ENCODE measurements at regions not wholly inside any gene's neighbourhood (a gene's known extent, or its start where the extent isn't known, plus 50 kb on each side); places are given as distances from the start of the nearest gene placed in this dataset.

DNA sequence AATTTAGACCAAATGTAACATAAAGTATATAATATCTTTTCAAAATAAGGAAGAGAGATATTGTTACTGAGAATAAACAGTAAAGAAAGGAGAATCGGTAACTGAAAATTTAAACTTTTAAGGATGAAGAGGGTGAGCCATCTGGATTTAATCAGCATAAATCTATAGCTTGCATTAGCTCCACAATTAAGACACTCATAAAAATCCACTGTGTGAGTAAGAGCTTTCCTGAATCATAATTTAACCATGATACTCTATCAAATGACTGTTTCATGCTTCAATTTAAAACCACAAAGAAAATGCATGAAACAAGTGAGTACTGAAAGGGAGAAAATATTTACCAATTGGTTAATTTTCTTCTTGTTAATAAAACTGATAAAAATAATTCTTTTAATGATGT lies 951.5 kb upstream of the SLIT2 start:
- Histone ChIP-seq H3K27me3 (ENCODE audit: low read depth, low read length) (no peaks in the 10 kb centered on the region), H3K4me3 (ENCODE audit: low read depth in 1 of 2, low read length in 2 of 2) (no peak overlapping the region), H3K9me3 (ENCODE audit: control insufficient read depth in 1 of 2, low read length in 2 of 2) (no peaks in the 10 kb centered on the region), H3K4me1 (ENCODE audit: control insufficient read depth in 1 of 2, insufficient read depth in 2 of 2, low read length in 2 of 2) (no peaks in the 10 kb centered on the region), H3K27ac (ENCODE audit: low read length) (no peak overlapping the region), H3K36me3 (ENCODE audit: control insufficient read depth in 1 of 2, insufficient read depth in 2 of 2, low read length in 2 of 2) (no peaks in the 10 kb centered on the region)

DNA sequence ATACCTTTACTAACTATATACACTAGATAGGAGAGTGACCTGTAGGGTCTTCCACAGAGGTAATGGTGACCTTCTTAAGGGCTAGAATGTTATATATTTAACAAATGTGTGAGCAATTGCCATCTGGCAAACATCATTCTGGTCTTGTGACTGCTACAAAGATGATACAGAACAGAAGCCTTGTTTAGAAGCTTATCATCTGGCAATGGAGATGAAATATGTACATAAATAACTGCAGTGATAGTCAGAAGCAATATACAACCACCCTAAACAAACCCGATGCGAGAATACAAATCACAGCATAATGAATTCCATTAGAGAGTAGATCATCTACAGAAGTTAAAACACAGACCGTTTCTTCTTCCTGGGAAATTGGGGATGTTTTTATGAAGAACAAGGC lies 952.7 kb upstream of the SLIT2 start:
- H3K9me3 ChIP-seq (ENCODE audit: control insufficient read depth in 1 of 2, low read length in 2 of 2): peaks cover 0 to 4% of the 10 kb centered on the region in 2 donors
- no peak overlapping the region for H3K4me3 ChIP-seq (ENCODE audit: low read depth in 1 of 2, low read length in 2 of 2)
- H3K27me3 ChIP-seq (ENCODE audit: low read depth, low read length): no peaks in the 10 kb centered on the region
- H3K27ac ChIP-seq (ENCODE audit: low read length): no peak overlapping the region
- no peaks in the 10 kb centered on the region for H3K4me1 ChIP-seq (ENCODE audit: control insufficient read depth in 1 of 2, insufficient read depth in 2 of 2, low read length in 2 of 2)
- no peaks in the 10 kb centered on the region for H3K36me3 ChIP-seq (ENCODE audit: control insufficient read depth in 1 of 2, insufficient read depth in 2 of 2, low read length in 2 of 2)

DNA sequence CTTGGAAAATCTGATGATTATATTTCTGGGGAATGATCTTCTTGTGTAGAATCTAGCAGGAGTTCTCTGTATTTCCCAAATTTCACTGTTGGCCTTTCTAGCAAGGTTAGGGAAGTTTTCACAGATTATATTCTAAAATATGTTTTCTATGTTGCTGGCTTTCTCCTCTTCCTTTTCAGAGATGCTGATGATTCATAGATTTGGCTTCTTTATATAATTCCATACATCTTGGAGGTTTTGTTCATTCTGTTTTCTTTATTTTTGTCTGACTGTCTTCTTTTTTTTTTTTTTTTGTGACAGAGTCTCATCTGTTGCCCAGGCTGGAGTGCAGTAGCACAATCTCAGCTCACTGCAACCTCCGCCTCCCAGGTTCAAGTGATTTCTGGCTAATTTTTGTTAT lies 957.9 kb upstream of the SLIT2 start:
- Histone ChIP-seq H3K4me3 (ENCODE audit: low read depth in 1 of 2, low read length in 2 of 2) (peak overlapping the region in 1 of 2 donors; percentile 4), H3K27me3 (ENCODE audit: low read depth, low read length) (no peaks in the 10 kb centered on the region)

DNA sequence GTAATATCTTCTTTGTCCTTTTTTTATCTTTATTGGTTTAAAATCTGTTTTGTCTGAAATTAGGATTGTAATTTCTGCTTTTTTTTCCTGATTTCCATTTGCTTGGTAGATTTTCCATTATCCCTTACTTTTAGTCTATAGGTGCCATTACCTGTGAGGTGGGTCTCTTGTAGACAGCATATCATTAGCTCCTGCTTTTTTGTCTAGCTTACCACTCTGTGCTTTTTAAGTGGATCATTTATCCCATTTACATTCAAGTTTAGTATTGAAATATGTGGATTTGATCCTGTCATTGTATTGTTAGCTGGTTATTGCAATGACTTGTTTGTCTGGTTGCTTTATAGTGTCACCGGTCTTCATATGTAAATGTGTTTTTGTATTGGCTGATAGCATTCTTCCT lies 958.6 kb upstream of the SLIT2 start:
- Histone ChIP-seq H3K27me3 (ENCODE audit: low read depth, low read length) (no peaks in the 10 kb centered on the region), H3K4me3 (ENCODE audit: low read depth in 1 of 2, low read length in 2 of 2) (peak overlapping the region in 1 of 2 donors; percentile 4), H3K27ac (ENCODE audit: low read length) (no peak overlapping the region), H3K9me3 (ENCODE audit: control insufficient read depth in 1 of 2, low read length in 2 of 2) (peaks cover 10 to 22% of the 10 kb centered on the region in 2 donors), H3K36me3 (ENCODE audit: control insufficient read depth in 1 of 2, insufficient read depth in 2 of 2, low read length in 2 of 2) (no peaks in the 10 kb centered on the region), H3K4me1 (ENCODE audit: control insufficient read depth in 1 of 2, insufficient read depth in 2 of 2, low read length in 2 of 2) (no peaks in the 10 kb centered on the region)

More for the DNA sequence above, 957.9 kb upstream of the SLIT2 start:
- Histone ChIP-seq H3K9me3 (ENCODE audit: control insufficient read depth in 1 of 2, low read length in 2 of 2) (peaks cover 10 to 22% of the 10 kb centered on the region in 2 donors), H3K4me1 (ENCODE audit: control insufficient read depth in 1 of 2, insufficient read depth in 2 of 2, low read length in 2 of 2) (no peaks in the 10 kb centered on the region), H3K36me3 (ENCODE audit: control insufficient read depth in 1 of 2, insufficient read depth in 2 of 2, low read length in 2 of 2) (no peaks in the 10 kb centered on the region), H3K27ac (ENCODE audit: low read length) (no peak overlapping the region)

DNA sequence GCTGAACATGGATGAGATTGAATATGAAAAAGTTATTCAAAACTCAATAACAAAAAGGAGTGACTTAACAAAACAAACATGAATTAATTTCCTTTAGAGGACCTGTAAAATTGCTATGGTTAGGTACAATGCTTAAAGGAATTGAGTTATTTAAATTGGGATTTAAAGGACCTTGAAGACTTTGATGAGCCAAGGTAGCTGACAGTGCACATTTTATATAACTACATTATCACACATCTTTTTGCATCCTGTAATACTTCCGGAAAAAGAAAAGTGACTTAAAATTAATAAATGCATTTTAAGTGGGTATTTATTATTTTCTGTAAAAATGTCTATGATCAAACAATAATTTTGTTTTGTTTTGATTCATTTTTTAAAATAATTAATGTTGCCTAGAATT lies 964.8 kb upstream of the SLIT2 start:
- Histone ChIP-seq H3K27ac (ENCODE audit: low read length) (no peak overlapping the region), H3K36me3 (ENCODE audit: control insufficient read depth in 1 of 2, insufficient read depth in 2 of 2, low read length in 2 of 2) (no peaks in the 10 kb centered on the region), H3K9me3 (ENCODE audit: control insufficient read depth in 1 of 2, low read length in 2 of 2) (peaks cover 0 to 6% of the 10 kb centered on the region in 2 donors), H3K4me3 (ENCODE audit: low read depth in 1 of 2, low read length in 2 of 2) (no peak overlapping the region), H3K27me3 (ENCODE audit: low read depth, low read length) (no peaks in the 10 kb centered on the region), H3K4me1 (ENCODE audit: control insufficient read depth in 1 of 2, insufficient read depth in 2 of 2, low read length in 2 of 2) (no peaks in the 10 kb centered on the region)

DNA sequence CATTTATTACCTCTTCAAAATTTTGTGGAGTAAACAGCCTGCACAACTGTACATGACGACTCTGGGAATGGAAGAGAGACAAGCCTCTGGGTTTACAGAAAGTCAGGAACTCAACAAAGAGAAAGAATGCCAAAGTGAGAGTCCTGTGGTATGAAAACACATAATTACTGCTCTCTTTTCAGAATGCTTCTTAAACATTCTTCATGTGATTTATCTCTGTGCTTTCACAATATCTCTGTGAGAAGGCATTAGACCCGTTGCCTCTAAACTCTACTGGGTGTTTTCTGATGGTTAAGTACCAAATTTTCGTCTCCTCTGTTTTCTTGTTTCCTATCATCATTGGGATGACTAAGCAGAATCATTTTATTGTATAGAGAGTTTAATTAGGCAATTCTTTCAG lies 966.6 kb upstream of the SLIT2 start:
- Histone ChIP-seq H3K4me3 (ENCODE audit: low read depth in 1 of 2, low read length in 2 of 2) (no peak overlapping the region), H3K27me3 (ENCODE audit: low read depth, low read length) (no peaks in the 10 kb centered on the region), H3K4me1 (ENCODE audit: control insufficient read depth in 1 of 2, insufficient read depth in 2 of 2, low read length in 2 of 2) (no peaks in the 10 kb centered on the region), H3K36me3 (ENCODE audit: control insufficient read depth in 1 of 2, insufficient read depth in 2 of 2, low read length in 2 of 2) (no peaks in the 10 kb centered on the region), H3K9me3 (ENCODE audit: control insufficient read depth in 1 of 2, low read length in 2 of 2) (peaks cover 0 to 5% of the 10 kb centered on the region in 2 donors), H3K27ac (ENCODE audit: low read length) (no peak overlapping the region)

DNA sequence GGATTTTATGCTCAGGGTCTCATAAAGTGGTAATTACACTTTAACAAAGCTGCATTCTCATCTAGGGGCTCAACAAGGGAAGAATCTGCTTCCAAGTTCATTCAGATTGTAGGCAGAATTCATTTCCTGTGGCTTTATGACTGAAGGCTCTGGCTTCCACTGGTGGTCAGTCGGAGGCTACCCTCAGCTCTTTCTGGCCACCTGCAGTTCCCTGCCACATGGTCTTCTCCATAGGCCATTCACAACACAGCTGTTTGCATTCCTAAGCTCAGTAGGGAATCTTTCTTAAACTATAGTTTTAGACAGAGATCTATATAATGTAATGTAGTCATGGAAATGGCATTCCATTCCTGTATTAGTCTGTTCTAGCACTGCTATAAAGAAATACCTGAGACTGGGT lies 973.0 kb upstream of the SLIT2 start:
- Histone ChIP-seq H3K4me1 (ENCODE audit: control insufficient read depth in 1 of 2, insufficient read depth in 2 of 2, low read length in 2 of 2) (no peaks in the 10 kb centered on the region), H3K27ac (ENCODE audit: low read length) (no peak overlapping the region), H3K9me3 (ENCODE audit: control insufficient read depth in 1 of 2, low read length in 2 of 2) (peaks cover 0 to 5% of the 10 kb centered on the region in 2 donors), H3K36me3 (ENCODE audit: control insufficient read depth in 1 of 2, insufficient read depth in 2 of 2, low read length in 2 of 2) (no peaks in the 10 kb centered on the region), H3K4me3 (ENCODE audit: low read depth in 1 of 2, low read length in 2 of 2) (no peak overlapping the region), H3K27me3 (ENCODE audit: low read depth, low read length) (no peaks in the 10 kb centered on the region)

DNA sequence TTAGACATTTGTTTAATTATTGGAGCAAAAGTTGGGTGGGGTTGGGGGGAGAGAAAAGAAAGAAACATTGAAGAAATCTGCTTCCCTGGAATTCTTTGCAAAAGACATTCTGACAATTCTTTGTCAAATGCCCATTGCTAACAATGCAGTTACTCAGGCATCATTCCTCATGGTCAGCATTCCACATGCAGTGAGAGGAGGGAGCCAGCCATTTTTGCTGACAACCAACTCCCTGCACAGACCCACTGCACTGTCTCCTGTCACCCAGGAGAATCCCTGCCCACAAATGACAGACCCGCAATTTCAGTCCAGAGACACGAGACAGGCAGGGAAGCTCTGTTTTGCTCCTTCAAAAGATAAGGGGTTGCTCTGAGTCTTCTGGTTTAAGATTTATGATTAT lies 985.1 kb upstream of the SLIT2 start:
- no peaks in the 10 kb centered on the region for H3K4me1 ChIP-seq (ENCODE audit: control insufficient read depth in 1 of 2, insufficient read depth in 2 of 2, low read length in 2 of 2)
- H3K9me3 ChIP-seq (ENCODE audit: control insufficient read depth in 1 of 2, low read length in 2 of 2): no peaks in the 10 kb centered on the region
- no peak overlapping the region for H3K4me3 ChIP-seq (ENCODE audit: low read depth in 1 of 2, low read length in 2 of 2)
- no peak overlapping the region for H3K27ac ChIP-seq (ENCODE audit: low read length)
- no peaks in the 10 kb centered on the region for H3K36me3 ChIP-seq (ENCODE audit: control insufficient read depth in 1 of 2, insufficient read depth in 2 of 2, low read length in 2 of 2)
- no peaks in the 10 kb centered on the region for H3K27me3 ChIP-seq (ENCODE audit: low read depth, low read length)

DNA sequence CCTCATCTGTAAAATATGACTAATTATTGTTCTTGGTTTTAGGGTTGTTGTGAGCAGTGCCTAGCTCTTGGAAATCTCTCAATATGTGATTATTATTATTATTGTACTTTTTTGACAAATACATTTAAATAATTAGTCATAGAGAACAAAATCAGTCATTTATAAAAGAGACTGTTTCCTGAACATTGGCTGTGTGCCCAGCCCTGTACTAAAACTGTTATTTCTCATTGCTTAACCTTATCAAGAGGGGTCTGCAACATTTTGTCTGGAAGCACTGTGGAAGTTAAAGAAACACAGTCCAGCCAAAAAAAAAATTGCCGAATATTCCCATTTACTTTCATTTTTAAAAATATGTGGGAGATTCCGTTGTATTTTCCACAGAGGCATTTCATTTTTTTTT lies 989.2 kb upstream of the SLIT2 start:
- no peaks in the 10 kb centered on the region for H3K4me1 ChIP-seq (ENCODE audit: control insufficient read depth in 1 of 2, insufficient read depth in 2 of 2, low read length in 2 of 2)
- no peaks in the 10 kb centered on the region for H3K27me3 ChIP-seq (ENCODE audit: low read depth, low read length)
- H3K9me3 ChIP-seq (ENCODE audit: control insufficient read depth in 1 of 2, low read length in 2 of 2): no peaks in the 10 kb centered on the region
- H3K4me3 ChIP-seq (ENCODE audit: low read depth in 1 of 2, low read length in 2 of 2): peak overlapping the region in 1 of 2 donors; percentile 10
- H3K27ac ChIP-seq (ENCODE audit: low read length): no peak overlapping the region
- H3K36me3 ChIP-seq (ENCODE audit: control insufficient read depth in 1 of 2, insufficient read depth in 2 of 2, low read length in 2 of 2): no peaks in the 10 kb centered on the region

DNA sequence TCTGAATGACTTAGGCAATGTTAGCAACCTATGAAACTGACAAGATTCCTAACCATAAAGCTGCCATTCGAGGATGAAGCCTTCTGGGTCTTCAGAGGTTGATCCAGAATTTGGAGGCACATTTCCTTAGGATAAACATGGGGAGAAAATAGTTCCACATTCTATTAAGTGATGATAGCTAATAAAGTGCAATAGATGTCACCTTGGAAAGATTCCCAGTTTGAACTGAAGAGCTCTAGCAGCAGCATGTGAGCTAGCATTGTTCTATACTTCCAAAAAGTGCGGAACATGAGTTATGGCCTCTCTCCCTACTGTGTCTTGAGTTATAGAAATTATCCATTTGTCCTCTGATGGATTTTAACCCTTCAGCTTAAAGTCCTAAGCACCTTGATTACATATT lies 991.4 kb upstream of the SLIT2 start:
- Histone ChIP-seq H3K36me3 (ENCODE audit: control insufficient read depth in 1 of 2, insufficient read depth in 2 of 2, low read length in 2 of 2) (no peaks in the 10 kb centered on the region), H3K9me3 (ENCODE audit: control insufficient read depth in 1 of 2, low read length in 2 of 2) (peaks cover 0 to 2% of the 10 kb centered on the region in 2 donors), H3K4me3 (ENCODE audit: low read depth in 1 of 2, low read length in 2 of 2) (no peak overlapping the region), H3K4me1 (ENCODE audit: control insufficient read depth in 1 of 2, insufficient read depth in 2 of 2, low read length in 2 of 2) (no peaks in the 10 kb centered on the region), H3K27ac (ENCODE audit: low read length) (no peak overlapping the region), H3K27me3 (ENCODE audit: low read depth, low read length) (no peaks in the 10 kb centered on the region)

DNA sequence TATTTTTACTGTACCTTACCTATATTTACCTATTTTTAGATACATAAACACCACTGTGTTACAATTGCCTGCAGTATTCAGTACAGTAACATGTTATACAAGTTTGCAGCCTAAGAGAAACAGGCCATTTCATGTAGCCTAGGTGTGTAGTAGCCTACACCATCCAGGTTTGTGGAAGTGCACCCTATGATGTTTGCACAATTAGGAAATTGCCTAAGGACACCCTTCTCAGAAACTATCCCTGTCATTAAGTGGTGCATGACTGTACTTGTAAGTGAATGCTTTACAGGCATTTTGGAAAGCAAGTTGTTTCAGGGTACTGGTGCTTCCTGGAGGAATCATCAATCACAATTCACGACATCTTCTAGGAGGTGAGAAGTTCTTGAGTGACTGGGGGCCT lies 991.8 kb upstream of the SLIT2 start:
- Histone ChIP-seq H3K27ac (ENCODE audit: low read length) (no peak overlapping the region), H3K4me3 (ENCODE audit: low read depth in 1 of 2, low read length in 2 of 2) (no peak overlapping the region), H3K9me3 (ENCODE audit: control insufficient read depth in 1 of 2, low read length in 2 of 2) (peaks cover 1 to 2% of the 10 kb centered on the region in 2 donors), H3K27me3 (ENCODE audit: low read depth, low read length) (no peaks in the 10 kb centered on the region), H3K4me1 (ENCODE audit: control insufficient read depth in 1 of 2, insufficient read depth in 2 of 2, low read length in 2 of 2) (no peaks in the 10 kb centered on the region), H3K36me3 (ENCODE audit: control insufficient read depth in 1 of 2, insufficient read depth in 2 of 2, low read length in 2 of 2) (no peaks in the 10 kb centered on the region)

DNA sequence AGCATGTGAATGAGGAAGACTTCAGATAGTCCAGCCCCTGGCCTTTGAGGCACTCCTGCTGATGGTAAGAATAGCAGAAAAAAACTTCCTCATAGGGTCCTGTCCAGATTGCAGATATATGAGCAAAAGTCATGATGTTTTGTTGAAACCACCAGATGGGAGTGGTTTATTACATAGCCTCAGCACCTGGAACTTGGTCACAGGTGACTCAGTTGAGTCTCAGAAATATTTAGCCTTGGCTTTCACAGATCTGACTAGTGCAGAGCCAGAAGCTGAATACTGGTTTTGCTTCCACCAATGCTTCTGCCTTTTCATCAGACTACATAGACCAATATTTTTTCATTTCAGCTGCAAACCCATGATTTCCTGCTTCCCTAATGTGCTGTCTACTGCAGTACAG lies 994.9 kb upstream of the SLIT2 start:
- Histone ChIP-seq H3K36me3 (ENCODE audit: control insufficient read depth in 1 of 2, insufficient read depth in 2 of 2, low read length in 2 of 2) (no peaks in the 10 kb centered on the region), H3K4me3 (ENCODE audit: low read depth in 1 of 2, low read length in 2 of 2) (no peak overlapping the region), H3K4me1 (ENCODE audit: control insufficient read depth in 1 of 2, insufficient read depth in 2 of 2, low read length in 2 of 2) (no peaks in the 10 kb centered on the region), H3K27me3 (ENCODE audit: low read depth, low read length) (no peaks in the 10 kb centered on the region), H3K9me3 (ENCODE audit: control insufficient read depth in 1 of 2, low read length in 2 of 2) (peaks cover 2 to 7% of the 10 kb centered on the region in 2 donors), H3K27ac (ENCODE audit: low read length) (no peak overlapping the region)

Measured in muscle layer of duodenum (tissue), 2 donors.